GM08714 (cell line): ENCODE measurements at regions not wholly inside any gene's neighbourhood (a gene's known extent, or its start where the extent isn't known, plus 50 kb on each side); places are given as distances from the start of the nearest gene placed in this dataset.

Experiments used
- H3K4me3 ChIP-seq: fragments of 200-500 bp; sonication (Bioruptor generic); 2 replicates; pipeline ENCODE4 v1.5.1; 2014; ENCODE audit warnings: mild to moderate bottlenecking, low read length, inconsistent platforms
- ZNF274 ChIP-seq: IDR thresholded peaks from 2 replicates; pipeline ENCODE4 v1.6.1; 2012; ENCODE audit warnings: mild to moderate bottlenecking, low read depth, low read length

GRCh38 chr15:31254431-31255175 lies 72.0 kb upstream of the KLF13 start:
- H3K4me3 ChIP-seq: no peak overlapping the region
- no peak for TF ChIP-seq ZNF274

- no peak for TF ChIP-seq ZNF274
Measured at GRCh38 chr15:31255176-31255510, 71.5 kb upstream of the KLF13 start.

GRCh38 chr15:31255732-31256377 lies 70.8 kb upstream of the KLF13 start:
- TF ChIP-seq ZNF274: no peak
- no peak overlapping the region for H3K4me3 ChIP-seq

More at GRCh38 chr15:31255176-31255510, 71.5 kb upstream of the KLF13 start:
- H3K4me3 ChIP-seq: no peak overlapping the region

GRCh38 chr15:31256378-31257265 lies 70.0 kb upstream of the KLF13 start:
- H3K4me3 ChIP-seq: no peak overlapping the region
- TF ChIP-seq ZNF274: no peak

GRCh38 chr15:31257286-31257685 lies 69.3 kb upstream of the KLF13 start:
- no peak for TF ChIP-seq ZNF274
- H3K4me3 ChIP-seq: no peak overlapping the region

- no peak overlapping the region for H3K4me3 ChIP-seq
- no peak for TF ChIP-seq ZNF274
Measured at GRCh38 chr15:31258260-31258659, 68.4 kb upstream of the KLF13 start.

- no peak overlapping the region for H3K4me3 ChIP-seq
- TF ChIP-seq ZNF274: no peak
Measured at GRCh38 chr15:31259562-31260252, 66.9 kb upstream of the KLF13 start.

DNA sequence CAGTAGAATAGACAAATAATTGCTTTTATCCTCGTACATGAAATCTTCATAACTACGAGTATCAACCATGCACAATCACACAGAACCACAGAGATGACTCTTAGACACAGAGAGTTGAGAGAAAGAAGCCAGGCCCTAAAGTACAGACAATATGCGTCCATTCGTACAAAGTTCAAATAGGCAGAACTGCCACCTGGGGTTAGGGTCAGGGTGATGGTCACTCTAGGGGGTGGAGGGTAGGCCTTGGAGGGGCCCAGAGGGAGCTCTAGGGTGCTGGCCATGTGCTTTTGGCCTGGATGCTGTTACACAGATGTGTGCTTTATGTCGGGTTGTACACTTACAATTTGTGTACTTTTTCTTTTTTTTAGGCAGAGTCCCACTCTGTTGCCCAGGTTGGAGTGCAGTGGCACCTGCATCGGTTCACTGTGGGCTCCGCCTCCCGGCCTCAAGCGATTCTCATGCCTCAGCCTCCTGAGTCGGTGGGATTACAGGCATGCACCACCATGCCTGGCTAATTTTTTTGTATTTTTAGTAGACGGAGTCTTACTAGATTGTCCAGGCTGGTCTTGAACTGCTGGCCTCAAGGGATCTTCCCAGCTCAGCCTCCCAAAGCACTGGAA lies 65.9 kb upstream of the KLF13 start:
- no peak for TF ChIP-seq ZNF274
- no peak overlapping the region for H3K4me3 ChIP-seq

DNA sequence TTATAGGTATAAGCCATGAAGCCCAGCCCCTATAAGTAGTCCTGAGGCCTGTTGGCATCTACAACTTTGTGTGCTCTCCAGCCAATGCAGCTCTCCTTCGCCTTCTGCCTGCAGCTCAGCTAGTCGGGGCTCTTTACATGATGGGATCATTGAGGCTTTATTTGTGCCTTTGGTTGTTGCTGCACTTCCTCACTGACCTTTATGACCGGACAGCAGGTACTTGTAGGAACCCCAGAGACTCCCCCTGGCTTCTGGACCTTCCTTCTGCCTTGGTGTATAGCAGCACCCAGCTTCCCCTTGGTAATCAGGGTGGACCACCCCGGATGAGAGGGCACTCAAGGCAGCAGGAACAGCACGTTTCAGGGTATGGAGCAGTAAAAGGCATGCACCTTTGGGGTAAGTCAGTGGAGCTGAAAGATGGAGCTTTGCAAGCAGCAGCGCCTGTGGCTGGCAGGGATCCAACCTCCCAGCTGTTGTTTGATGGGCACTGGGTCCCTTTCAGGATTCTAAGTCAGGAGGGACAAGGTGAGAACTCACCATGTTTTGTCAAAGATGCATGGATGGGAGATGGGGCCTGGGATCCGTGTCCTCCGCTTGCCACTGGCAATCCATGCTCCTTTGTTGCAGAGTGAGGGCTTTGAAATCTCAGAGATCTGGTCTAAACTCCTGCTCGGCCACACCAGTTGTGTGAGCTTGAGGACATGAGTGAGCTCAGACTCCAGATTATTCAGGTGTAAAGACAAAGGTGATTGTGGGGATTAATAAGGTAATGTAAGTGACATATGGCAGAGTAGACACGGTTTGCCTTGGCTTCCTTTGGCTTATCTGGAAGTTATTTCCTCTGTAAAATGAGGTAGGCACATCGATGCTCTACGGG lies 65.1 kb upstream of the KLF13 start:
- no peak overlapping the region for H3K4me3 ChIP-seq
- TF ChIP-seq ZNF274: no peak

DNA sequence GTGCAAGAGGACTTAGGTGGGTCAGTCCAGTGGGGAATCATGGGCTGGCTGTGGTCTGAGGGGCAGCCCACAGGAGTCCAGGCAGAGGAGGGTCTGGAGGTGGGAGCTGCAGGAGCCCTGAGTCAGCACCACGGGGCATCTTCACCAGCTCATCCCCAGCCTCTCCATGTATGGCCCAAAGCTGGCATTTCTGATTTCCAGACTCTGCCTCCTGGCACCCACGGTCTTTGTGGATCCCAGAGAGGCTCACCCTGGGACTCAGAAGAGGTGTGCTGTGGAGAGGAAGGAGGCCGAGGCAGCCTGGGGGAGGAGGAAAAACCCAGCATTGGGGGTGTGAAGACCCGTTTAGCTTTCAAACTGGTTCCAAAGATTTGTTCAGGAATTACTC lies 64.5 kb upstream of the KLF13 start:
- H3K4me3 ChIP-seq: no peak overlapping the region
- TF ChIP-seq ZNF274: no peak

- no peak overlapping the region for H3K4me3 ChIP-seq
- TF ChIP-seq ZNF274: no peak
Measured at GRCh38 chr15:31262901-31263671, 63.5 kb upstream of the KLF13 start.
